Osteoblast (primary cell): ENCODE measurements at regions not wholly inside any gene's neighbourhood (a gene's known extent, or its start where the extent isn't known, plus 50 kb on each side); places are given as distances from the start of the nearest gene placed in this dataset.

Source experiments
- DNase-seq: peaks from one replicate; pipeline ENCODE4 v3.0.0; 2011; ENCODE audit warnings: low spot score, mixed read lengths; ENCODE audit not compliant: insufficient read length; ENCODE audit errors: missing footprints
- H2AFZ ChIP-seq: 2 replicates; pipeline ENCODE4 v1.6.0; 2011; ENCODE audit warnings: mild to moderate bottlenecking, low read length
- H3K27ac ChIP-seq: 2 replicates; pipeline ENCODE4 v1.5.1; 2011; ENCODE audit warnings: mild to moderate bottlenecking, low read depth, low read length, moderate library complexity
- H3K27me3 ChIP-seq: 2 replicates; pipeline ENCODE4 v1.6.0; 2012; ENCODE audit warnings: mild to moderate bottlenecking, control low read depth, inconsistent platforms, low read length, moderate library complexity; ENCODE audit not compliant: insufficient read depth
- H3K36me3 ChIP-seq: 2 replicates; pipeline ENCODE4 v1.5.1; 2011; ENCODE audit warnings: mild to moderate bottlenecking, low read length, control low read depth, moderate library complexity; ENCODE audit not compliant: insufficient read depth
- H3K4me1 ChIP-seq: 2 replicates; pipeline ENCODE4 v1.5.1; 2011; ENCODE audit warnings: mild to moderate bottlenecking, low read length, control low read depth, moderate library complexity; ENCODE audit not compliant: insufficient read depth
- H3K4me2 ChIP-seq: 2 replicates; pipeline ENCODE4 v1.6.0; 2011; ENCODE audit warnings: mild to moderate bottlenecking, low read length; ENCODE audit not compliant: insufficient read depth
- H3K4me3 ChIP-seq: fragments of 200-600 bp; sonication (generic); 3 replicates; pipeline ENCODE4 v1.5.1; 2012; ENCODE audit warnings: mild to moderate bottlenecking, low read length, inconsistent platforms; ENCODE audit not compliant: insufficient read depth
- H3K79me2 ChIP-seq: 2 replicates; pipeline ENCODE4 v1.6.0; 2012; ENCODE audit warnings: mild to moderate bottlenecking, low read length, control low read depth, inconsistent platforms; ENCODE audit not compliant: insufficient read depth
- H3K9me3 ChIP-seq: 2 replicates; pipeline ENCODE4 v1.5.1; 2011; ENCODE audit warnings: low read depth, low read length, control low read depth
- H4K20me1 ChIP-seq: 2 replicates; pipeline ENCODE4 v1.6.0; 2012; ENCODE audit warnings: mild to moderate bottlenecking, low read length, control low read depth; ENCODE audit not compliant: insufficient read depth
- TF ChIP-seq, protein P1 (sequence below): IDR thresholded peaks from 2 replicates; pipeline ENCODE4 v1.5.1; 2011; ENCODE audit warnings: mild to moderate bottlenecking, low read depth, low read length, moderate library complexity; ENCODE audit errors: extremely low read depth

DNA sequence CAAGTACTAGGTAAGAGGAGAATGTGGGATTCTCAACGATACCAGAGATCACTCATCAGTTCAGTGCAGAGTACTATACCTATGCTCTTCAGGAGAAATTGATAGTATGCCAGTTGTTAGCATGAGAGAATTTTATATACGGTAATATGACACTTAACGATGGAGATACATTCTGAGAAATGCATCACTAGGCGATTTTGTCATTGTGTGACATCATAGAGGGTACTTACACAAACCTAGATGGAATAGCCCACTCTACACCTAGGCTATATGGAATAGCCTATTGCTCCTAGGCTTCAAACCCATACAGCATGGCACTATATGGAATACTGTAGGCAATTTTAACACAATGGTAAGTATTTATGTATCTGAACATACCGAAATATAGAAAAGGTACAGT, 140.2 kb downstream of the SLIT2 start:
- peaks cover 32% of the 10 kb centered on the region for H3K4me1 ChIP-seq
- no peak for DNase-seq
- H3K27ac ChIP-seq: peak overlapping the region; percentile 45
- no peaks in the 10 kb centered on the region for H3K36me3 ChIP-seq
- H4K20me1 ChIP-seq: no peaks in the 10 kb centered on the region
- no peak overlapping the region for H3K4me3 ChIP-seq
- TF ChIP-seq, protein P1, sequence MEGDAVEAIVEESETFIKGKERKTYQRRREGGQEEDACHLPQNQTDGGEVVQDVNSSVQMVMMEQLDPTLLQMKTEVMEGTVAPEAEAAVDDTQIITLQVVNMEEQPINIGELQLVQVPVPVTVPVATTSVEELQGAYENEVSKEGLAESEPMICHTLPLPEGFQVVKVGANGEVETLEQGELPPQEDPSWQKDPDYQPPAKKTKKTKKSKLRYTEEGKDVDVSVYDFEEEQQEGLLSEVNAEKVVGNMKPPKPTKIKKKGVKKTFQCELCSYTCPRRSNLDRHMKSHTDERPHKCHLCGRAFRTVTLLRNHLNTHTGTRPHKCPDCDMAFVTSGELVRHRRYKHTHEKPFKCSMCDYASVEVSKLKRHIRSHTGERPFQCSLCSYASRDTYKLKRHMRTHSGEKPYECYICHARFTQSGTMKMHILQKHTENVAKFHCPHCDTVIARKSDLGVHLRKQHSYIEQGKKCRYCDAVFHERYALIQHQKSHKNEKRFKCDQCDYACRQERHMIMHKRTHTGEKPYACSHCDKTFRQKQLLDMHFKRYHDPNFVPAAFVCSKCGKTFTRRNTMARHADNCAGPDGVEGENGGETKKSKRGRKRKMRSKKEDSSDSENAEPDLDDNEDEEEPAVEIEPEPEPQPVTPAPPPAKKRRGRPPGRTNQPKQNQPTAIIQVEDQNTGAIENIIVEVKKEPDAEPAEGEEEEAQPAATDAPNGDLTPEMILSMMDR: no peak
- H3K27me3 ChIP-seq: no peaks in the 10 kb centered on the region
- no peak overlapping the region for H2AFZ ChIP-seq
- H3K79me2 ChIP-seq: peaks cover 15% of the 10 kb centered on the region
- H3K4me2 ChIP-seq: no peak overlapping the region
- no peaks in the 10 kb centered on the region for H3K9me3 ChIP-seq

DNA sequence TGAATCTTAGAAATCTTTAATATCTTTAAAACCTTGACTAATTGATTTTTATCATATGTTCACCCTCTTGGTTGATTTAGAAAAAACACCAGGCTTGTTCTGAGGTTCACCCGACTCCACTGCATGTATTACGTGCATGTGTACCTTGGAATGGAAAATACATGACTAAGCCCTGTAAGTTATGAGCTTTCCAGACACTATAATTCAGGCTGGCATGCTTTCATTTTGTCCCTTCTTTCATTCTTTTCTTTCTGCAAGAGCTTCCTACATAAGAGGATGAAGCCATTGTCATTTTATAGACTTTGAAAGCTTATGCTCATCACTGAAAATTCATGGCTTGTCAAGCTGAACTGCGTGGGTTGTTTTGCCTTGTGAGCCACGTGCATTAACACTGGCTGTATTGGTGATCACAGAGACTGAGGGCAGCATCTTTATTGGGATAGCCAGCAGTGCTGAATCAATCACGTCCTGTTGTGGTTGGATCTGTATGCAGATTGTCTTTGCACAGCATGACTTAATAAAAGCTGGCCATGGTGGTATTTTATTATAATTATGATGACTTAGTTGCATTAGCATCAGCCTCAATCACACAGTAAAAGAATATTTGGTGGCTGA, 141.9 kb downstream of the SLIT2 start:
- Histone ChIP-seq H3K4me2 (peak overlapping the region; percentile 92), H3K79me2 (peaks cover 18% of the 10 kb centered on the region), H3K27ac (peak overlapping the region; percentile 74), H3K4me1 (peaks cover 32% of the 10 kb centered on the region), H3K27me3 (no peaks in the 10 kb centered on the region), H3K4me3 (peak overlapping the region; percentile 69), H2AFZ (peak overlapping the region; percentile 47), H3K9me3 (no peaks in the 10 kb centered on the region), H3K36me3 (no peaks in the 10 kb centered on the region), H4K20me1 (no peaks in the 10 kb centered on the region)
- TF ChIP-seq, protein P1: no peak
- DNase-seq: no peak

DNA sequence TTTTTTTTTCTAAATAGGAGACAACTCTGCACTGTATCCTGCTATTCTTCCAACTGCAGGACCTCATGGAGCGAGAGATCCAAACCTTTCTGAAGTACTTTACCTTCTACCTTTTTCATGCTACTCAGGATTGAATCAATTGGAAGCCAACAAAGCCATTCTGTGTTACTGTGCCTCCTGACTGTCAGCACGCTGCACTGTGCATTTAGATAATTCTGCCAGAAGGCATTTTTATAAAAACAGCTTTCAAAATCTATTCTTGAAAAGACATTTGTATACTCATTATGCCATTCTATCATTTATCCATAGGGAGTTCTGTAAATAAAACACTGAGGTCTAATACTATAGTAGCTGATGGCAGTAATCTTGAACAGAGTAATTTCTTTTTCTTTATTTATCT, 142.8 kb downstream of the SLIT2 start:
- Histone ChIP-seq H2AFZ (no peak overlapping the region), H3K4me3 (no peak overlapping the region), H3K4me2 (no peak overlapping the region), H3K79me2 (peaks cover 18% of the 10 kb centered on the region), H3K9me3 (no peaks in the 10 kb centered on the region), H3K36me3 (no peaks in the 10 kb centered on the region), H3K27ac (no peak overlapping the region), H3K4me1 (peaks cover 32% of the 10 kb centered on the region), H4K20me1 (no peaks in the 10 kb centered on the region), H3K27me3 (no peaks in the 10 kb centered on the region)
- DNase-seq: no peak
- TF ChIP-seq, protein P1: no peak

DNA sequence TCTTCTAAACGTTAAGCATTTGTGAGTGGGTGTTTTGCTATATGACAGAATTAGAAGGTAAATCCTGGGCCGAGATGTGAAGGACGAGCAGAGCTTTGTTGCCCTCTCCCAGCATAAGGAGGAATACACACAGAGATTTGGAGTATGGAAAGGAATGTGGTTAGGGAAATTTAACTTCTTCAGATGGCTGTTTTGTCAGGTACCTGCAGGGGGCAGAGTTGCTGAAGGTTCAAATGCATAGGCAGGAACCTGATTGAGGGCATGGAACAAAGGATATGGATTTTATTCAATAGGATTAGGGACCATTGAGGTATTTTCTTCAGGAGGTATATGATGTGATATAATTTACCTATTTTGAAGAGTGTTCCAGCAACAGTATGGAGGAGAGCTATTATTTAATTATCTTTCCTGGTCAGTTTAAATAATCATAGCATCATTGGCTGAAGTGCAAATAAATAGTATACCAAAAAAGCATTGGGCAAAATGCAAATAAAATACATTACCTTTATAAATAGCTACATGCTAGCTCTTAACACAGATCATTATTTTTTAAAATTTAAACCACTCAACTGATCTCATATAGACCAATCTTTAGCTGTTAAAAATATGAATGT, 143.6 kb downstream of the SLIT2 start:
- H3K27me3 ChIP-seq: no peaks in the 10 kb centered on the region
- no peaks in the 10 kb centered on the region for H3K36me3 ChIP-seq
- H3K4me3 ChIP-seq: no peak overlapping the region
- H3K4me1 ChIP-seq: peaks cover 32% of the 10 kb centered on the region
- no peak overlapping the region for H2AFZ ChIP-seq
- no peak for DNase-seq
- H3K9me3 ChIP-seq: no peaks in the 10 kb centered on the region
- H3K27ac ChIP-seq: no peak overlapping the region
- H3K4me2 ChIP-seq: no peak overlapping the region
- H3K79me2 ChIP-seq: peaks cover 20% of the 10 kb centered on the region
- no peaks in the 10 kb centered on the region for H4K20me1 ChIP-seq
- TF ChIP-seq, protein P1: peak; percentile 73
